ENCODE measurements at regions not wholly inside any gene's neighbourhood (a gene's known extent, or its start where the extent isn't known, plus 50 kb on each side); places are given as distances from the start of the nearest gene placed in this dataset.
"Not testable (repeated sequence)": the region's sequence is repeated elsewhere in the genome, so short reads cannot be mapped to it uniquely, and the experiment has no call there.

- DNase-seq (ENCODE audit: low read depth in 2 of 2), result no peak
Observed at GRCh38 chr9:100811643-100812042, 216.9 kb upstream of the PLPPR1 start.

GRCh38 chr9:100813871-100814270 lies 214.7 kb upstream of the PLPPR1 start:
- no peak for DNase-seq (ENCODE audit: low read depth in 2 of 2)

GRCh38 chr9:100819980-100820379 lies 208.5 kb upstream of the PLPPR1 start:
- no peak for DNase-seq (ENCODE audit: low read depth in 2 of 2)

DNA sequence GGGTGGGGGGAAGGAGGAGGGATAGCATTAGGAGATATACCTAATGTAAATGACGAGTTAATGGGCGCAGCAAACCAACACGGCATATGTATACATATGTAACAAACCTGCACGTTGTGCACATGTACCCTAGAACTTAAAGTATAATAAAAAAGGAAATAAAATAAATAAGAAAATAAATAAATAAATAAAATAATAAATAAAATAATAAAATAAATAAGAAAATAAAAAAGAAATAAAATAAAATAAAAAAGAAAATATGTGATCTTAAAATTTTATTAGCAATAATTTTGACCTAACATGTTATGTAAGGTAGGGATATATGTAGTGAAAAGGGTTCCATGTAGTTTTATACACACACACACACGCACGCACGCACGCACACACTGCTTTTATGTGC lies 195.5 kb upstream of the PLPPR1 start:
- not testable (repeated sequence) for DNase-seq (ENCODE audit: low read depth in 2 of 2)

DNA sequence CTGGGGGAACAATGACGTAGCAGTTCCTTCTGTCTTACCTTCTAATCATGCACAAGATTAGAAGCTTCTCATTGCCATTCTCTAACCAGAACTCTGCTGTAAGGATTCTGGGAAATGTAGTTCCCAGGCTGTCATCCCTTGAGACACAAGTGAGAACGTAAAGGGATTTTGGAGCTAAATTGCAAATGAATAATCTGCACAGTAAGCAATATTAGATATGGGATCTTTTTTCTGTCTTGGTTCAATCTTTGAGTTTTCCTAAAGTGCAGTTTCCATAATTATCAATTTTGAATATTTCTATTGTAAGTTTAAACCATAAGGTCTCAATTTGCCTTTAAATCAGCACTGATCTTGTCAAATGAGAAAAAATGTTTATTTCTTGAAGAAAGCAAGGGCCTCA lies 189.7 kb upstream of the PLPPR1 start:
- no peak for DNase-seq (ENCODE audit: low read depth in 2 of 2)

DNA sequence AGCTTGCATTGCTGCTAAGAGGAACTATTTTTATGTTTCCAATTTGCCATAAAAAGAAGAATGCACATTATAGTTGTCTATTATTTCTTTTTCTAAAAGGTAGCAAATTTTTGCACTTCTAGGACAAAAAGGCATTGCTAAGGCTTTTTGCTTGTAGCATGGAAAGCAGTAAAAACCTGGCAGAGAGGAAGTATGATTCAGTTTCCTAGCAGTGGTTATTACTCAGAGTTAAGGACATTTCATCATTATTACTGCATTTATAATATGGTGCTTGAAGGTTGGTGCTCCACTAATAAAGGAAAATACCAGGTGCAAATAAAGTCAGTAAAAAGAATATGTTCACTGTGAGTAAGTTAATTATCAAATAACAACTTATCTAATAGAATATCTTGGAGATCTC lies 179.8 kb upstream of the PLPPR1 start:
- DNase-seq (ENCODE audit: low read depth in 2 of 2), result no peak

GRCh38 chr9:100852088-100852487 lies 176.4 kb upstream of the PLPPR1 start:
- no peak for DNase-seq (ENCODE audit: low read depth in 2 of 2)

DNA sequence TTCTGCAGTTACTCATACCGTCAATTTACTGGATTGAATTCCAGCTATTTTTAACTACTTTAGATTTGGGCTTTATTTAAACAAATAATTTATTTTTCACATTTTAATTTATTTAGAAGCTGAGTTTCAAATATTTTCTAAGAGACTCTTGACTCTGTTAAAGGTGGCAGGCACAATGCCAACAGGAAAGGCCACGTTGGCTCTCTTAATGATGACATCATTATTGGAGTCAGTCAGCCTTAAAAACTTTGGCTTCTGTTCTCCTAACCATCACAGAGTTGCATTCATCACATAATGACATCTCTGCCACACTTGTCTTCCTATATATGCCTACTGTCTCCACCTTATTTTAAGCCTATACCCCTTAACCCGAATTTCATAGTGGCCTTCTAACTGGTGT lies 172.3 kb upstream of the PLPPR1 start:
- no peak for DNase-seq (ENCODE audit: low read depth in 2 of 2)

DNA sequence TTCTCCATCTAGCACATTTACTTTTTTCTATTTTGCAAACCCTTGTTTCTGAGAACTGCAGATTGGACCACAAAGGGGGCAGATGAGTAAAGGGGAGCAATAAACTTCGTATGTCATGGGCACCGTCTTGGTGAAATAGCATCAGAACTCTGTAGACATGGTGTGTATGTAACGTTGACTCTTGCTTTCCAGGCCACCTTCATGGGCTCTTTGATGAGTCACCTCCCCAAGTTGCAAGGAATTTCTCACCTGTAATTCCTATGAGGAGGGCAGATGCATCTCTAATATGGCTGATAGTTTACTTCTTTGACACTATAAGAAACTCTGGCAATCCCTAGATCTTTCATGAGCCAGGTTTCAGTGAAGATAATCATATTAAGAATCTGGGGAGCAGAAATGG lies 163.4 kb upstream of the PLPPR1 start:
- no peak for DNase-seq (ENCODE audit: low read depth in 2 of 2)

DNA sequence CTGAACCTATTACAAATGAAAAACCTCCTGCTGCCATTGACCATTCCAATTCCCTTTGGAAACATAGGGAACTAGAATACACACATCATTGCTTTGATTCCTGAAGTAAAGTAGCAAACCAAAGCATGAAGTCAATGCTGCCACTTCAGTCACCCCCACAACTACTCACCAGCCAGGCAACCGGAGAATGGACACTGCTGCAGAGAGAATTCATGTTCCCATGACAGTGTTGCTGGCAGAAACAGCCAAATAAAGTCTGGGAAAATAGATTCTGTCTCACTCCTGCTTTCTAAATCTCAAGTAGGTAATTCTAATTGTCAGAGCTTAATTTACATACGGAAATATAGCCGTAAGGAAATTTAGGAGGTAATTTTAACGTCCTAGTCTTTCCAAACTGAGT lies 162.9 kb upstream of the PLPPR1 start:
- no peak for DNase-seq (ENCODE audit: low read depth in 2 of 2)

- DNase-seq (ENCODE audit: low read depth in 2 of 2), result no peak
Observed at GRCh38 chr9:100869326-100869725, 159.2 kb upstream of the PLPPR1 start.

- DNase-seq (ENCODE audit: low read depth in 2 of 2), result no peak
Observed at GRCh38 chr9:100879884-100880283, 148.6 kb upstream of the PLPPR1 start.

- DNase-seq (ENCODE audit: low read depth in 2 of 2), result no peak
Observed at GRCh38 chr9:100880284-100880683, 148.2 kb upstream of the PLPPR1 start.

DNA sequence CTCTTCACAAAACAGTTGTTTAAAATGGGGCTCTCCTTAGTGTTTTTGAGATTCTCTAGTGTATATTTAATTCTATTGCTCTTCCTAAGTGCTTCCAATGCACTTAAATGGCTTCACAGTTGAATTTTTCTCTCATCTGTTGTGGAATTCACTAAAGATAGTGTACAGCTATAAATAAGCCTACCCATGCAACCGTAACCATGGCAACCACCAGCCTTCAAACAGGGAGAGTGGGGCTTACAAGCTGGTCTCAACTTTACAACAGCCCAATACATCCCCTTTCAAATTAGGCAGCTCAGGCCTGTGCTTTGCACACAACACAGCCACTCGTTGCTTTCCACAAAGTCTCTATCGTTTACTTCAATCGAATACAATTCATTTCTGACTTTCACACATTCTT lies 144.0 kb upstream of the PLPPR1 start:
- no peak for DNase-seq (ENCODE audit: low read depth in 2 of 2)

DNA sequence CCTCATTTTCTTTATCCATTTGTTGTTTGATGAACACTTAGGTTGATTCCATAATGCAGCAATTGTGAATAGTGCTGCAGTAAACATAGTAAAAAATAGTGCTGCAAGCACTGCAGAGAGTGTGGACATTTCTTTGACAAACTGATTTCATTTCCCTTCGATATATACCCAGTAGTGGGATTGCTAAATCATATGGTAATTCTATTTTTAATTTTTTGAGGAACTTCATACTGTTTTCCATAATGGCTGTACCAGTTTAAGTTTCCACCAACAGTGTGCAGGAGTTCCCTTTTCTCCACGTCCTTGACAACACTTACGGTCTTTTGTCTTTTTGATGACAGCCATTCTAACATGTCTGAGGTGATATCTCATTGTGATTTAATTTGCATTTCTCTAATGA lies 138.2 kb upstream of the PLPPR1 start:
- no peak for DNase-seq (ENCODE audit: low read depth in 2 of 2)

DNA sequence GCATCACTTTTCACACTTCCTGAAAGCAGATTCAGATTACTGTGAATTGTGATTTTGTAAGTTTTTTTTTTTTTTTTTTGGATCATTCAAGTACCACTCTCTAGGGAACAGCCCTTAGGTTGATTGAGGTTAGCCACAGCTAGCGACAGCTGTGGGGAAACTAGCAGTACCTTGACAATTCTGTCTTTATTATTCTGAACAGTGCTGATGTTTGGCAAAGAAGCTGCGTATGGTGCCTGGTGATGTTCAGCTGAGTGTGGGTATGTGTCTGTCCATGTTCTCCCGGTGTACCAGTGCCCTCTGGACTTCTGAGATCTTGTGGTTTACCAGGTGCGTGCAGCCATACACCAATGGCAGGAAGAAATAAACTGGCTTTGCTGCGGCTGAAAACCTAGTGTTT lies 117.3 kb upstream of the PLPPR1 start:
- no peak for DNase-seq (ENCODE audit: low read depth in 2 of 2)

DNA sequence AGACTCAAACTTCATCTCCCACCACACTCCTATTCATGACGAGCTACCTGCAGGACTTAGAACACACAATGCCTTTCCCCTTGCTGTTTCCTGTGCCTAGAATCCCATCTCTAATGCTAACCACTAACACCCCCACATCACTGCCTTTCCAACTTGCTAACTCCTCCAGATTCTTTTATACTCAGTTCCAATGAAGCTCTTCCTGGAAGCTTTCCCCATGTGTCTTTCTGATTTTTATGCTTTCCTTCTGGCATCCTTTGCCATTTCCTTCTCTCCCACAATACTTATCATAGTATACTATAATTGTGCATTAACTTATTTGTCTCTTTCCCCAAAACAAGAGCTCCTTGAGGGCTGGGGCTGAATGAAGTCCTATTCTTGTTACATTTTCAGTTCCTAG lies 115.3 kb upstream of the PLPPR1 start:
- DNase-seq (ENCODE audit: low read depth in 2 of 2), result no peak

DNA sequence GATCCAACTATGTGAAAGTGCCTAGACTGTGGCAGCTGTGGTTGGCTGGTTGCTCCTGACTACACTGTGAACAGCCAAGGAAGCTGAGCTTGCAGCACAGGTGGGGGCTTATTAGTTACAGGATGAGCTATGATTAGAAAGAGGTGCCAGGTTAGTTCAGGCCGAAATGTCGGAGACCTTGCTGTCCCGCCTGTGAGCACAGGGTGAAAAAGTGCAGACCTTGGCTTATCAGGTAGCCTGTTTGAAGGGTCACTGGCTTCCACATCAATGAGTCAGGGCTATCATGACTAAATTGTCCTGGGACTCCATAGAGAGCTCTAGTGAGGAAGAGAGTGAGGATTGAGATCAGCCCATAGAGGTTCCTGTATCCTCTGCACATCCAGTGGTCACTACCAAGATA lies 114.3 kb upstream of the PLPPR1 start:
- no peak for DNase-seq (ENCODE audit: low read depth in 2 of 2)

- DNase-seq (ENCODE audit: low read depth in 2 of 2), result no peak
Observed at GRCh38 chr9:100919506-100919905, 109.0 kb upstream of the PLPPR1 start.

- no peak for DNase-seq (ENCODE audit: low read depth in 2 of 2)
Observed at GRCh38 chr9:100926366-100926765, 102.2 kb upstream of the PLPPR1 start.

GRCh38 chr9:100927763-100928162 lies 100.8 kb upstream of the PLPPR1 start:
- DNase-seq (ENCODE audit: low read depth in 2 of 2), result no peak

DNA sequence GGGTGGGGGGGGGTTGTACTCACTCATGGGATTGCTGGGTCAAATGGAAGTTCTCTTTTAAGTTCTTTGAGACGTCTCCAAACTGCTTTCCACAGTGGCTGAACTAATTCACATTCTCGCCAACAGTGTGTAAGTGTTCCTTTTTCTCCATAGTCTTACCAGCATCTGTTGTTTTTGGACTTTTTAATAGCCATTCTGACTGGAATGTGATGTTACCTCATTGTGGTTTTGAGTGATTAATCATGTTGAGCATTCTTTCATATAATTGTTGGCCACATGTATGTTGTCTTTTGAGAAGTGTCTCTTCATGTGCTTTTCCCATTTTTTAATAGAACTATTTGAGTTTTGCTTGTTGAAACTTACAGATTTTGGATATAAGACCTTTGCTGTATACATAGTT lies 94.9 kb upstream of the PLPPR1 start:
- peak; percentile 33 to 34 for DNase-seq (ENCODE audit: low read depth in 2 of 2)

DNA sequence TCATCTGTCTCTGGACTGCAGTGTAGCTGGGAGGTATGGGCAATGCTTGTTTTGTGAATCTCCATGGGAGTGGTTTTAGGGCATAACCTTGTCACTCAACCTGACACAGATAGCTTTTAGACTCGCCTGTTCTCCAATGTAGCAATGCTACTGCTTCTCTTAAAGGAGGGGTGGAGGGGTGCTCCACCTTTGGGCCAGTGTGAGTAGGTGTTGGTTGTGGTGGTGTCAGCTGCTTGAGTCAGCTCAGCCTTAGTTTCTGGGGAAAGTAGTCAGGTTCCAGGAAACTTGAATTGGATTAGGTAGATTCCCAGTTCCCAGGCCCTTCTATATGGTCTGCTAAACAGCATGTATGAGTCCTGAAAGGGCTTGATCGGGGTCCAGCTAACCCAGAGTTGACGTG lies 91.1 kb upstream of the PLPPR1 start:
- DNase-seq (ENCODE audit: low read depth in 2 of 2), result no peak

GRCh38 chr9:100938507-100938906 lies 90.0 kb upstream of the PLPPR1 start:
- DNase-seq (ENCODE audit: low read depth in 2 of 2), result no peak

GRCh38 chr9:100939636-100940035 lies 88.9 kb upstream of the PLPPR1 start:
- no peak for DNase-seq (ENCODE audit: low read depth in 2 of 2)
